DND-41 (cell line): ENCODE measurements at regions not wholly inside any gene's neighbourhood (a gene's known extent, or its start where the extent isn't known, plus 50 kb on each side); places are given as distances from the start of the nearest gene placed in this dataset.
"Not testable (repeated sequence)": the region's sequence is repeated elsewhere in the genome, so short reads cannot be mapped to it uniquely, and the experiment has no call there.

ENCODE experiments used
- ATAC-seq: fragments of 200-7000 bp; cut with Tn5 transposase; 3 replicates; pipeline ENCODE4 v1.9.1; 2021; ENCODE audit warnings: low read depth; ENCODE audit not compliant: insufficient read depth
- DNase-seq: peaks from one replicate; pipeline ENCODE4 v3.0.0-alpha.2; 2020
- H2AFZ ChIP-seq: 2 replicates; pipeline ENCODE4 v1.6.0; 2012; ENCODE audit warnings: low read depth, low read length
- H3K27ac ChIP-seq: 2 replicates; pipeline ENCODE4 v1.5.1; 2012; ENCODE audit warnings: low read length, inconsistent platforms
- H3K27me3 ChIP-seq: fragments of 200-600 bp; sonication (generic); 2 replicates; pipeline ENCODE4 v1.6.0; 2012; ENCODE audit warnings: low read length, mild to moderate bottlenecking, inconsistent platforms; ENCODE audit not compliant: insufficient read depth, poor library complexity
- H3K36me3 ChIP-seq: 2 replicates; pipeline ENCODE4 v1.5.1; 2012; ENCODE audit warnings: low read length, inconsistent platforms; ENCODE audit not compliant: insufficient read depth
- H3K4me1 ChIP-seq: 2 replicates; pipeline ENCODE4 v1.5.1; 2012; ENCODE audit warnings: mild to moderate bottlenecking, low read length; ENCODE audit not compliant: insufficient read depth
- H3K4me2 ChIP-seq: 2 replicates; pipeline ENCODE4 v1.6.0; 2012; ENCODE audit warnings: mild to moderate bottlenecking, moderate library complexity, low read length, inconsistent platforms; ENCODE audit not compliant: insufficient read depth
- H3K4me3 ChIP-seq, 2 experiments: fragments of 200-600 bp in 1 of 2; shearing (Covaris generic) in 1 of 2; 2 replicates each; pipeline ENCODE4 v1.5.1; 2012 to 2016; ENCODE audit warnings: inconsistent platforms in 2 of 2, low read length in 2 of 2, mild to moderate bottlenecking in 2 of 2, low read depth in 1 of 2, moderate library complexity in 1 of 2
- H3K79me2 ChIP-seq: 2 replicates; pipeline ENCODE4 v1.6.0; 2012; ENCODE audit warnings: low read length, inconsistent platforms; ENCODE audit not compliant: insufficient read depth
- H3K9ac ChIP-seq: 2 replicates; pipeline ENCODE4 v1.6.0; 2012; ENCODE audit warnings: low read depth, mild to moderate bottlenecking, inconsistent platforms, low read length, moderate library complexity
- H3K9me3 ChIP-seq: 2 replicates; pipeline ENCODE4 v1.5.1; 2012; ENCODE audit warnings: low read length, moderate library complexity, mild to moderate bottlenecking, inconsistent platforms; ENCODE audit not compliant: insufficient read depth, severe bottlenecking
- H4K20me1 ChIP-seq: 2 replicates; pipeline ENCODE4 v1.6.0; 2012; ENCODE audit warnings: low read length; ENCODE audit not compliant: insufficient read depth
- EZH2 ChIP-seq: IDR thresholded peaks from 3 replicates; pipeline ENCODE4 v1.6.1; 2012; ENCODE audit warnings: borderline replicate concordance, low read depth, mild to moderate bottlenecking, moderate library complexity, low read length, inconsistent platforms; ENCODE audit not compliant: severe bottlenecking
- TF ChIP-seq, protein P1 (sequence below): IDR thresholded peaks from 2 replicates; pipeline ENCODE4 v1.5.1; 2012; ENCODE audit warnings: borderline replicate concordance, low read length, moderate library complexity, mild to moderate bottlenecking; ENCODE audit not compliant: poor library complexity, severe bottlenecking; ENCODE audit errors: extremely low read depth

DNA sequence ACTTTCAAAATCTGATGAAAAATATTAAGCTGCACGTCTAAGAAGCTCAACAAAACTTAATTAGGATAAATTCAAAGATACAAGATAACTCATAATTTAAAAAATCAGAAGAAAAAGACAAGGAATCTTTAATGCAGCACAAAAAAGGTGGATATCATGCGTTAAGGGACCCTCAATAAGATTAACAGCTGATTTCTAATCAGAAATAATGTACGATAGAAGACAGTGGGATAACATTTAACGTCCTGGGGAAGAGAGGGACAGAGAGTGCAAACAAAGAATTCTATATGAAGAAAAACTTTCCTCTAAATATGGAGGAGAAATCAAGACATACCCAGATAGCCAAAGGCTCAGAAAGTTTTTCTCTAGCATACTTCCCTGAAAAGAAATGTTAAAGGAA, 519.5 kb downstream of the PYDC2 start:
- ATAC-seq (no peak), DNase-seq (no peak)
- Histone ChIP-seq H4K20me1 (no peaks in the 10 kb centered on the region), H3K4me1 (no peaks in the 10 kb centered on the region), H3K27ac (no peak overlapping the region), H2AFZ (no peak overlapping the region), H3K27me3 (no peaks in the 10 kb centered on the region), H3K36me3 (no peaks in the 10 kb centered on the region), H3K4me3 (no peak overlapping the region), H3K9me3 (no peaks in the 10 kb centered on the region), H3K4me2 (no peak overlapping the region), H3K9ac (no peak overlapping the region), H3K79me2 (no peaks in the 10 kb centered on the region)
- TF ChIP-seq, protein P1, sequence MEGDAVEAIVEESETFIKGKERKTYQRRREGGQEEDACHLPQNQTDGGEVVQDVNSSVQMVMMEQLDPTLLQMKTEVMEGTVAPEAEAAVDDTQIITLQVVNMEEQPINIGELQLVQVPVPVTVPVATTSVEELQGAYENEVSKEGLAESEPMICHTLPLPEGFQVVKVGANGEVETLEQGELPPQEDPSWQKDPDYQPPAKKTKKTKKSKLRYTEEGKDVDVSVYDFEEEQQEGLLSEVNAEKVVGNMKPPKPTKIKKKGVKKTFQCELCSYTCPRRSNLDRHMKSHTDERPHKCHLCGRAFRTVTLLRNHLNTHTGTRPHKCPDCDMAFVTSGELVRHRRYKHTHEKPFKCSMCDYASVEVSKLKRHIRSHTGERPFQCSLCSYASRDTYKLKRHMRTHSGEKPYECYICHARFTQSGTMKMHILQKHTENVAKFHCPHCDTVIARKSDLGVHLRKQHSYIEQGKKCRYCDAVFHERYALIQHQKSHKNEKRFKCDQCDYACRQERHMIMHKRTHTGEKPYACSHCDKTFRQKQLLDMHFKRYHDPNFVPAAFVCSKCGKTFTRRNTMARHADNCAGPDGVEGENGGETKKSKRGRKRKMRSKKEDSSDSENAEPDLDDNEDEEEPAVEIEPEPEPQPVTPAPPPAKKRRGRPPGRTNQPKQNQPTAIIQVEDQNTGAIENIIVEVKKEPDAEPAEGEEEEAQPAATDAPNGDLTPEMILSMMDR: no peak
- TF ChIP-seq EZH2: no peak

DNA sequence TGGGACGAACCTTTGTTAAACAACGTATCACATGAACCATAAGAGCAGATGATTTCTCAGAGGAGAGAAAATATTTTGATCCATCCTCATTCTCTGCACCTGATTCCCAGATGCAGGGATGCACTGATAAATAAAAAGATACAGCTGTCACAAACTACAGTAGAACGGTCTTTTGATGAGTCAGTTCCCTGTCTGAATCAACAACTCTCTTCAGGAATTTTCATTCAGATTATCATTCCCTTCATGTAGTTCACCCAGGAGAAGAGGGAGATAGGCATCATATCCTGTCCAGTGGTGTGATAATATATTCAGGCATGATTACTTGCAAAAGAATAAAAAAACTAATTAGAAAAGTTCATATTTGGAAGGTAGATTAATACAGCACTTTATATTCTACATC, 521.5 kb downstream of the PYDC2 start:
- TF ChIP-seq, protein P1: no peak
- no peak for TF ChIP-seq EZH2
- Histone ChIP-seq H3K9ac (no peak overlapping the region), H3K4me3 (no peak overlapping the region), H3K9me3 (no peaks in the 10 kb centered on the region), H3K4me2 (no peak overlapping the region), H3K79me2 (no peaks in the 10 kb centered on the region), H2AFZ (no peak overlapping the region), H3K27me3 (no peaks in the 10 kb centered on the region), H3K27ac (no peak overlapping the region), H3K4me1 (no peaks in the 10 kb centered on the region), H4K20me1 (no peaks in the 10 kb centered on the region), H3K36me3 (no peaks in the 10 kb centered on the region)
- ATAC-seq: no peak
- DNase-seq: no peak

DNA sequence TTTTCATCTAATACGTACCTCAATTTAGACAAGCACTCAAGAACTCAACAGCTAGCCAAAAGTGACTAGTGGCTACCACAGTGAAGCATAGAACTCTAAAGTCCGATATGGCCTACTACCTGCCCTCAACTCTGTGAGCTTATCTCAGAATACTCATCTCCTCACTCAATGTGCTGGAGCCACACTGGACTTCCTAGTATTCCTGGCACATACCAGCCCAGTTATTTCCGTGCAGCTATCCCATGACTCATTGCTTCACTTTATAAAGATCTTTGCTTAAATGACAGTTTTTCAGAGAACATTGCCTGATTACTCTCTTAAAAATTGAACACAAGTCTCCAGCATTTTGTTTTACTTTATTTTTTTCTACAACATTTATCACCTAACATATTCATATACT, 524.7 kb downstream of the PYDC2 start:
- H3K27me3 ChIP-seq: no peaks in the 10 kb centered on the region
- H3K79me2 ChIP-seq: no peaks in the 10 kb centered on the region
- H3K27ac ChIP-seq: no peak overlapping the region
- no peak for TF ChIP-seq EZH2
- TF ChIP-seq, protein P1: no peak
- no peak overlapping the region for H3K9ac ChIP-seq
- no peak overlapping the region for H2AFZ ChIP-seq
- H3K4me2 ChIP-seq: no peak overlapping the region
- no peaks in the 10 kb centered on the region for H4K20me1 ChIP-seq
- DNase-seq: no peak
- no peaks in the 10 kb centered on the region for H3K36me3 ChIP-seq
- H3K4me3 ChIP-seq: no peak overlapping the region
- no peaks in the 10 kb centered on the region for H3K9me3 ChIP-seq
- ATAC-seq: no peak
- no peaks in the 10 kb centered on the region for H3K4me1 ChIP-seq

DNA sequence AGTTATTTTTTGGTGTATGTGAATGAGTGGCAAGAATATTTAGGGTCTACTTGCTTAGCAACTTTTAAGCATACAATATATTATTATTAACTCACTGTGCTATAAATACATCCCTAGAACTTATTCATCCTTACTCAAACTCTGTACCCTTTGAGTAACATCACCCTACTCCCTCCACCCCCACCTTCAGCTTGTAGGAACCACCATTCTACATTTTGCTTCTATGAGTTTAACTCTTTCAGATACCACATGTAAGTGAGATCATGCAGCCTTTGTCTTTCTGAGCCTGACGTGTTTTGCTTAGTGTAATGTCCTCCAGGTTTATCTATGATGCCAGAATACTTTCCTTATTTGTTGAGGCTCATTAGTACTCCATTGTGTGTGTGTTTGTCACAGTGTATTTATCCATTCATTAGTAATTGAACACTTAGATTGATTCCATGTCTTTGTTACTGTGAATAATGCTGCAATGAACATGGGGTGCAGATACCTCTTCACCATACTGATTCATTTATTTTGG, 526.9 kb downstream of the PYDC2 start:
- Histone ChIP-seq H3K36me3 (no peaks in the 10 kb centered on the region), H3K4me3 (no peak overlapping the region), H3K79me2 (no peaks in the 10 kb centered on the region), H2AFZ (no peak overlapping the region), H4K20me1 (no peaks in the 10 kb centered on the region), H3K4me2 (no peak overlapping the region), H3K4me1 (no peaks in the 10 kb centered on the region), H3K27me3 (no peaks in the 10 kb centered on the region), H3K27ac (no peak overlapping the region), H3K9me3 (no peaks in the 10 kb centered on the region), H3K9ac (no peak overlapping the region)
- TF ChIP-seq, protein P1: no peak
- TF ChIP-seq EZH2: no peak
- ATAC-seq (no peak), DNase-seq (no peak)

DNA sequence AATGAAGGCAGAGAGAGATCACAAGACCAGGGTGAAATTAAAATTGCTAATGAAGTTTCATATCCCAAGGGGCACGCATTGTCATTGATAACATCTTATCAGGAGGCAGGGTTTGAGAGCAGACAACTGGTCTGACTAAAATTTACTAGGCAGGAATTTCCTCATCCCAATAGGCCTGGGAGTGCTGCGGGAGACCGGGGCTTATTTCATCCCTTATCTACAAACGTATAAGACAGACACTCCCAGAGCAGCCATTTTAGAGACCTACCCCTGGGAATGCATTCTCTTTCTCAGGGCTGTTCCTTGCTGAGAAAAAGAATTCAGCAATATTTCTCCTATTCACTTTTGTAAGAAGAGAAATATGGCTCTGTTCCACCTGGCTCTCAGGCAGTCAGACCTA, 533.0 kb downstream of the PYDC2 start:
- not testable (repeated sequence) for H3K27ac ChIP-seq, H3K27me3 ChIP-seq, H3K79me2 ChIP-seq, H3K9ac ChIP-seq, DNase-seq, H2AFZ ChIP-seq, H3K4me1 ChIP-seq, ATAC-seq, H3K9me3 ChIP-seq, H3K4me2 ChIP-seq, H3K4me3 ChIP-seq, H3K36me3 ChIP-seq, H4K20me1 ChIP-seq
